AG04449 (cell line): ENCODE measurements at regions not wholly inside any gene's neighbourhood (a gene's known extent, or its start where the extent isn't known, plus 50 kb on each side); places are given as distances from the start of the nearest gene placed in this dataset.

Experiments used
- CTCF ChIA-PET: fragments of 350-600 bp; formaldehyde crosslinking; extraction: SDS; loops from one replicate; lab custom pipeline; 2021; ENCODE audit warnings: antibody characterized with exemption; lab: Yijun Ruan, JAX
- POLR2A ChIA-PET: fragments of 400-600, 350-600 bp; formaldehyde crosslinking; extraction: SDS; loops from one replicate; lab custom pipeline; 2020; ENCODE audit warnings: antibody characterized with exemption, inconsistent platforms; lab: Yijun Ruan, JAX
- DNase-seq: peaks from one replicate; pipeline ENCODE4 v3.0.0-alpha.2; 2010; ENCODE audit warnings: low read depth, low spot score
- H3K4me3 ChIP-seq: 2 replicates; pipeline ENCODE4 v1.5.1; 2011; ENCODE audit warnings: low read depth, mild to moderate bottlenecking, control low read depth, low read length
- CTCF ChIP-seq: IDR thresholded peaks from one replicate; pipeline ENCODE4 v1.5.1; 2011; ENCODE audit warnings: mild to moderate bottlenecking, moderate library complexity, low read length, control low read depth, inconsistent platforms; ENCODE audit not compliant: insufficient read depth; ENCODE audit errors: missing control alignments

GRCh38 chr9:32258482-32258881, 126.0 kb upstream of the ACO1 start:
- no peak for TF ChIP-seq CTCF
- ChIA-PET CTCF (no interaction called here), POLR2A (no interaction called here)
- DNase-seq, result no peak
- H3K4me3 ChIP-seq, result no peak overlapping the region

GRCh38 chr9:32260151-32260862, 124.1 kb upstream of the ACO1 start:
- no peak for TF ChIP-seq CTCF
- ChIA-PET CTCF (no interaction called here), POLR2A (no interaction called here)
- H3K4me3 ChIP-seq, result no peak overlapping the region
- no peak for DNase-seq

- no peak for DNase-seq
- POLR2A ChIA-PET, result no interaction called here
- CTCF ChIA-PET, result no interaction called here
- H3K4me3 ChIP-seq, result no peak overlapping the region
- TF ChIP-seq CTCF, result no peak
Measured at GRCh38 chr9:32264170-32264864, 120.1 kb upstream of the ACO1 start.

- POLR2A ChIA-PET, result no interaction called here
- TF ChIP-seq CTCF, result no peak
- CTCF ChIA-PET, result no interaction called here
- no peak overlapping the region for H3K4me3 ChIP-seq
- DNase-seq, result no peak
Measured at GRCh38 chr9:32265037-32265436, 119.4 kb upstream of the ACO1 start.

- TF ChIP-seq CTCF, result no peak
- POLR2A ChIA-PET, result no interaction called here
- CTCF ChIA-PET, result no interaction called here
Measured at GRCh38 chr9:32278991-32279390, 105.5 kb upstream of the ACO1 start.

GRCh38 chr9:32289756-32290155, 94.7 kb upstream of the ACO1 start:
- CTCF ChIA-PET, result no interaction called here
- POLR2A ChIA-PET, result no interaction called here
- no peak for DNase-seq
- no peak for TF ChIP-seq CTCF
- H3K4me3 ChIP-seq, result no peak overlapping the region

More at GRCh38 chr9:32278991-32279390, 105.5 kb upstream of the ACO1 start:
- DNase-seq, result no peak
- H3K4me3 ChIP-seq, result no peak overlapping the region
